Aorta (tissue), 5 donors: ENCODE measurements at regions not wholly inside any gene's neighbourhood (a gene's known extent, or its start where the extent isn't known, plus 50 kb on each side); places are given as distances from the start of the nearest gene placed in this dataset.

Experiments used
- ATAC-seq: fragments of 200-7000 bp; cut with Tn5 transposase; one replicate; pipeline ENCODE4 v1.9.1; 2022; ENCODE audit warnings: moderate library complexity; ENCODE audit not compliant: low FRiP score
- DNase-seq, 2 donors: peaks; one replicate each; pipeline ENCODE4 v3.0.0-alpha.2; 2020
- H3K27ac ChIP-seq, 2 donors: one replicate each; pipeline ENCODE4 v1.5.1; 2013; ENCODE audit warnings: low read length in 2 of 2, mild to moderate bottlenecking in 2 of 2, moderate library complexity in 2 of 2, control low read depth in 1 of 2, inconsistent platforms in 1 of 2, low read depth in 1 of 2
- H3K27me3 ChIP-seq, 2 donors: one replicate each; pipeline ENCODE4 v1.6.1; 2013; ENCODE audit warnings: control low read depth in 1 of 2, low read length in 1 of 2, mild to moderate bottlenecking in 1 of 2, moderate library complexity in 1 of 2; ENCODE audit not compliant: insufficient read depth in 2 of 2, control insufficient read depth in 1 of 2
- H3K36me3 ChIP-seq, 2 donors: one replicate each; pipeline ENCODE4 v1.6.1; 2013; ENCODE audit warnings: control low read depth in 1 of 2, low read length in 1 of 2, mild to moderate bottlenecking in 1 of 2; ENCODE audit not compliant: insufficient read depth in 2 of 2, control insufficient read depth in 1 of 2
- H3K4me1 ChIP-seq, 2 donors: one replicate each; pipeline ENCODE4 v1.6.1; 2013; ENCODE audit warnings: low read length in 2 of 2, control low read depth in 1 of 2, mild to moderate bottlenecking in 1 of 2, moderate library complexity in 1 of 2; ENCODE audit not compliant: insufficient read depth in 2 of 2, control insufficient read depth in 1 of 2
- H3K4me3 ChIP-seq, 2 donors: one replicate each; pipeline ENCODE4 v1.5.1; 2013; ENCODE audit warnings: low read length in 2 of 2, control low read depth in 1 of 2, mild to moderate bottlenecking in 1 of 2
- H3K9me3 ChIP-seq: one replicate; pipeline ENCODE4 v1.6.1; 2013; ENCODE audit warnings: mild to moderate bottlenecking, low read length; ENCODE audit not compliant: control insufficient read depth
- WGBS, 2 donors: extraction: QIAGEN DNeasy Blood & Tissue Kit; methylation state at CpG; one replicate each; pipeline ENCODE4 v1.1.7; 2013; 5-methylcytosine and 5-hydroxymethylcytosine counted together
- intact Hi-C, 2 donors: fragments of 100-400 bp; cut with DNase I; formaldehyde crosslinking; loops; one replicate each; pipeline versions ENCODE4 v1.14.2 to v1.15.0; 2022
- donor health status: healthy with polysubstance abuse.
- donor health status: Bipolar disorder and iron deficiency.
- donor health status: DM: no; HTN: no; CAD: no.
- donor health status: DM: no; HTN: no; CAD: no.
- donor health status: DM: yes; HTN: yes; CAD: no.

DNA sequence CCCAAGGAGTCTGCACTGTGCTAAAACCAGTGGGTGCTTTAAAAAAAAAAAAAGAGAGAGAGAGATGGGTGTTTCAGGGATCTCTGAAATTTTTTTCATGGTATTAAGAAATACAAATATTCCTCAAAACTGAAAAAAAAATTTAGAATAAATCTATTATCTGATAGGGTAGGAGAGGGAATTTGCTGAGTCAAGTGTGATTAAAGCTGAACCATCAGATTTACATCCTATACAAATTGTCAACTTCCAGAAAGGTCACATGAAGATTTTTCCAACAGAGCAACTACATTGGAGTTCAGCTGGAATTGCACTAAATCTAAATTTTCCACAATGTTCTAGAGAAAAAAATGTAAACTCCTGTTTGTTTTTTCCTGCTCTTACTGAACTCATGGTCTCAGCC lies 79.3 kb upstream of the DSCAM start:
- Histone ChIP-seq H3K4me1 (no peaks in the 10 kb centered on the region), H3K4me3 (no peak overlapping the region), H3K27me3 (no peaks in the 10 kb centered on the region), H3K36me3 (no peaks in the 10 kb centered on the region), H3K9me3 (peaks cover 9% of the 10 kb centered on the region), H3K27ac (no peak overlapping the region)
- DNase-seq (no peak), ATAC-seq (no peak)
- intact Hi-C loops: no loop called here

DNA sequence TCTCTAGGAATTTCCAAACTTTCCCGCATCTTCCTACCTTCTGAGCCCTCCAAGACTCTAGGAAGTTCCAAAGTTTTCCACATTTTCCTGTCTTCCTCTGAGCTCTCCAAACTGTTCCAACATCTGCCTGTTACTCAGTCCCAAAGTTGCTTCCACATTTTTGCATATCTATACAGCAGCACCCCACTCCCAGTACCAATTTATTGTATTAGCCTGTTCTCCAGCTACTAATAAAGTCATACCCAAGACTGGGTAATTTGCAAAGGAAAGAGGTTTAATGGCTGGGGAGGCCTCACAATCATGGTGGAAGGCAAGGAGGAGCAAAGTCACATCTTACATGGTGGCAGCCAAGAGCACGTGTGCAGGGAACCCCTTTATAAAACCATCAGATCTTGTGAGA lies 82.9 kb upstream of the DSCAM start:
- Histone ChIP-seq H3K27ac (no peak overlapping the region), H3K27me3 (peaks cover 0 to 2% of the 10 kb centered on the region in 2 donors), H3K4me1 (no peaks in the 10 kb centered on the region), H3K4me3 (no peak overlapping the region), H3K36me3 (no peaks in the 10 kb centered on the region), H3K9me3 (peaks cover 8% of the 10 kb centered on the region)
- intact Hi-C loops: no loop called here
- ATAC-seq (no peak), DNase-seq (no peak)
- 76 to 87% methylated on average over 2 of the region's 2 CpGs for WGBS, 2 donors

DNA sequence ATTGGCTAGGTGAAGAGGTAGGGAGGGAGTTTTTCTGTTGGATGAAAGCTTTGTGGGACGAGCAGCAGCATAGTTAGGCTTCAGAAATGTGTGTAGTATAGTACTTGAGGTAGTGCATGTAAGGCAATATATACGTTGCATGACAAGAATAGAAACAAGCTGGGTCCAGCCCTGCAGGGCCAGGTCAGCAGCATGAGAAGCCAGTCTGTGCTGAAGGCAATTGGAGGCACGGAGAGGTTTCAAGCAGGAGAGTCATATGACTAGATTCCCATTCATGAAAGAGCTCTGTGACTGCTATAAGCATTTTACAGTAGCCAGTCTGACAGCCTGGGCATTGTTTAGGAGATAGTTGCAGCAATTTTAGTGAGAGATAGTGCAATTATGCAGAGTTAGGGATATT lies 84.2 kb upstream of the DSCAM start:
- Histone ChIP-seq H3K4me1 (no peaks in the 10 kb centered on the region), H3K36me3 (no peaks in the 10 kb centered on the region), H3K9me3 (peaks cover 8% of the 10 kb centered on the region), H3K4me3 (no peak overlapping the region), H3K27ac (no peak overlapping the region), H3K27me3 (peaks cover 0 to 2% of the 10 kb centered on the region in 2 donors)
- no peak for ATAC-seq
- DNase-seq: no peak
- 45 to 69% methylated on average over 3 of the region's 3 CpGs for WGBS, 2 donors
- intact Hi-C loops: no loop called here

DNA sequence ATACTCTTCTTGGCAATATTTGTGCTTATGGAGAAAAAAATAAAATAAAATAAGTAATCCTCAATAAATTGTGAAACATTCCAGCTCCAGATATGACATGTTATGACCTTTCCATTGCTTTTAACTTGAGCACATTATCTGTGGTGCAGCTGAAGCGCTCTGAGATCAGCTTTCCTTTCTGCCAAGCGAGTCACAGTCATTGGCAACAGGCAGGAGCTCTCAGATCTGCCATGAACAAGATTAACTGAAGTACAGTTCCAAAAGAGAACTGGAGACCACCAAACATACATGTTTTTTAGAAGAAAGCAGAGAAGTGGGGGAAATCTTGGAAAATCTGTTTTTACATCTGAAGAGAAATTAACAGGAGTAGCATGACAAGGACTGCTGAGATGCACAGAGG lies 89.2 kb upstream of the DSCAM start:
- no peaks in the 10 kb centered on the region for H3K9me3 ChIP-seq

DNA sequence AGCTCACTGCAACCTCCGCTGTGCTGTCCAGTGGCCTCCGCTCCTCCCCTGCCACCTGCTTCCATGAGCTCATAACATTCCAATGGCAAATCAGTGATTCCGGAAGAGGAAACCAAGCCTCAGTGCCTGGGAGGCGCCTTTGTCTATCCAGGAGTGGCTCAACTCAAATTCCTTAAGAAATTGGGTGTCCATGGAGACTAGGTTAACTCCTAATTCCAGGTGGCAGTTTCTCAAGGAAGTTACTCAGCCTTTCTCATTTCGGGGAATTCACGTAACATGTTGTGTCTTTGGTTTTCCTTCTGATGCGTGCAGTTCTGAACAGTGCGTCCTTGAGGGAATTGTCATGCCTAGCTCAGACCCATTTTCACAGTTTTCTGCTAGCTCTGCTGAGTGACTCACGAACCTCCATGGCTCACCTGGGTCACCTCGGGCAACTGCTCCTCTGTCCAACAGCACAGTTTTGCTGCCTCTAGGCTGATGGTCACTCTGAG lies 89.9 kb upstream of the DSCAM start:
- Histone ChIP-seq H3K27me3 (peaks cover 0 to under 1% of the 10 kb centered on the region in 2 donors), H3K9me3 (no peaks in the 10 kb centered on the region), H3K4me3 (no peak overlapping the region), H3K4me1 (no peaks in the 10 kb centered on the region), H3K36me3 (no peaks in the 10 kb centered on the region), H3K27ac (no peak overlapping the region)
- intact Hi-C loops: no loop called here
- no peak for ATAC-seq
- no peak for DNase-seq
- 86% methylated on average over 10 of the region's 10 CpGs for WGBS, 2 donors

More for the DNA sequence above, 89.2 kb upstream of the DSCAM start:
- ATAC-seq: no peak
- Histone ChIP-seq H3K4me3 (no peak overlapping the region), H3K27me3 (peaks cover 0 to 2% of the 10 kb centered on the region in 2 donors), H3K27ac (no peak overlapping the region), H3K36me3 (no peaks in the 10 kb centered on the region), H3K4me1 (no peaks in the 10 kb centered on the region)
- intact Hi-C loops: no loop called here
- 72 to 79% methylated on average over 2 of the region's 2 CpGs for WGBS, 2 donors
- no peak for DNase-seq

DNA sequence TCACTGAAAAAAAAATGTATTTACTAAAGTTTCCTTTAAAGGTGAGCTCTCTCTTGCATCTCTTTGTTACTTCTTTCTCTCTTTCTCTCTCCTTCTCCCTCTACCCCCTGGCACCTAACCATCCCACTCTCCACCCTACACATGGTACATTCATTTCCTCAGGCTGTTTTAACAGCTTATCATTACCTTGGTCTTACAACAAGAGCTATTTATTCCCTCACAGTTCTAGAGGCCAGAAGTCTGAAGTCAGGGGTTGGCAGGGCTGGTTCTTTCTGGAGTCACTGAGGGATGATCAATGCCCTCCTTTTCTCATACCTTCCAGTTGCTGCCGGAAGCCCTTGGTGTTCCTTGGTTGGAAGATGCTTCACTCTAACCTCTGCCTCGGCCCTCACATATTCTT lies 91.1 kb upstream of the DSCAM start:
- H3K27me3 ChIP-seq: no peaks in the 10 kb centered on the region
- H3K9me3 ChIP-seq: no peaks in the 10 kb centered on the region
- intact Hi-C loops: no loop called here
- H3K36me3 ChIP-seq: no peaks in the 10 kb centered on the region
- DNase-seq (no peak), ATAC-seq (no peak)
- WGBS, 2 donors: 71 to 77% methylated on average over 2 of the region's 2 CpGs
- H3K4me3 ChIP-seq: no peak overlapping the region
- H3K27ac ChIP-seq: no peak overlapping the region
- H3K4me1 ChIP-seq: no peaks in the 10 kb centered on the region

DNA sequence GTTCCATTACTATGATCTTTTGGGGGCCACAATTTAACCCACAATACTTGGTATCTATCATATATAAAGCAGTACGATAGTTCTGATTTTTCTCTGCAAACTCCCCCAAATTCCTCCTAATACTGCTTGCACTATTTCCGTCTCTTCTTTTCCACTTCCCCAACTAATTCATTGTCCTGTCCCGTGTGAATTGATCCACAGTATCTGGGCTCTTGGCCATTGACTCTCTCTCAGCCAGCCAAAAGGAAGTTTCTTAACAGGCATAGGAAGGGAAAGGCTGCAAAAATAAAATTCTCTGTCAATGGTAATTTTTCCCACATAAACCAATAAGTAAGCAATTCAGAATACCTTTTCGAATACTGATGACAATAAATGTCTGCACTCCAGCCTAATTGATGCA lies 91.7 kb upstream of the DSCAM start:
- no peak overlapping the region for H3K27ac ChIP-seq
- no peaks in the 10 kb centered on the region for H3K27me3 ChIP-seq
- WGBS, 2 donors: 74 to 76% methylated on average over 4 of the region's 4 CpGs
- ATAC-seq (no peak), DNase-seq (no peak)
- H3K4me3 ChIP-seq: no peak overlapping the region
- intact Hi-C loops: no loop called here
- H3K36me3 ChIP-seq: no peaks in the 10 kb centered on the region
- no peaks in the 10 kb centered on the region for H3K9me3 ChIP-seq
- H3K4me1 ChIP-seq: no peaks in the 10 kb centered on the region

DNA sequence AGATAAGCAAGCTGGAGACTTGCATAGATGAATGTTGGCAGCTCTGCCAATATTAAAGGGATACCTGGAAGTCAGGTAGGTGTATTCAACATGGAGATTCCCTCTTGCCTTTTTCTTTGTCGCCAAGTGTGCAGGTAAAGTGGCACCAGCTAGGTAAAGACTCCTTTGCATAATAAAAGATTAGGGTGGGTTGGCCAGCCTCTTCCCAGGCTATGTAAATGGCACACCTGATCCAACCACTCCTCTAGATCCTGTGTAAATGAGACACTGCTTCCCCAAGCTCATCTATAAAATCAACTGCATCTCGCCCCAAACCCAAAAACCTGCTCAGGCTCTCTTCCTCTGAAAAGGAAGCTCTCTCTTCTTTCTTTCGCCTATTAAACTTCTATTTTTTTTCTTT lies 100.8 kb upstream of the DSCAM start:
- intact Hi-C loops: no loop called here
- 48 to 66% methylated on average over 3 of the region's 3 CpGs for WGBS, 2 donors

DNA sequence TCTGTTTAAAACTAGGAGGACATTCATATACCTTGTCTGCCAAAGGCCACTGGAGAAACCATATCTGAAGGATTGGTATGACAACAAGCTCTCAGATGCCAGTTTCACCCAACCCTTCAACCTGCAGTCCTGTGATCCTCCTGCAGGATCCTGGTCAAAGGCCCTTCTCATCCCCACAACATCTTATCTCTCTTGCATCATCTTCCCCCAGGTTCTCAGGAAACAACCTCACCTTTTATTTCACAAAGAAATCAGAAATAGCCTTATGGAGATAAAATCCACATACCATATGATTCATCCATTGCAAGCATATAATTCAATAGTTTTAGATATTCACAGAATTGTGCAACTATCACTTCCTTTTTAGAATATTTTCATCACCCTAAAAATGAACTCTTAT lies 104.0 kb upstream of the DSCAM start:
- no peaks in the 10 kb centered on the region for H3K9me3 ChIP-seq
- no peak overlapping the region for H3K4me3 ChIP-seq
- no peak for DNase-seq
- H3K4me1 ChIP-seq: no peaks in the 10 kb centered on the region
- no peaks in the 10 kb centered on the region for H3K27me3 ChIP-seq
- H3K27ac ChIP-seq: no peak overlapping the region
- H3K36me3 ChIP-seq: no peaks in the 10 kb centered on the region
- intact Hi-C loops: no loop called here
- ATAC-seq: no peak

More for the DNA sequence above, 100.8 kb upstream of the DSCAM start:
- Histone ChIP-seq H3K4me3 (no peak overlapping the region), H3K4me1 (no peaks in the 10 kb centered on the region), H3K27ac (no peak overlapping the region), H3K9me3 (no peaks in the 10 kb centered on the region), H3K36me3 (no peaks in the 10 kb centered on the region), H3K27me3 (no peaks in the 10 kb centered on the region)
- no peak for ATAC-seq
- no peak for DNase-seq
